BJ (cell line): ENCODE measurements at regions not wholly inside any gene's neighbourhood (a gene's known extent, or its start where the extent isn't known, plus 50 kb on each side); places are given as distances from the start of the nearest gene placed in this dataset.

Experiments used
- CTCF ChIA-PET: fragments of 350-600 bp; formaldehyde crosslinking; extraction: SDS; loops from one replicate; lab custom pipeline; 2021; ENCODE audit warnings: antibody characterized with exemption, inconsistent platforms; lab: Yijun Ruan, JAX
- POLR2A ChIA-PET: fragments of 300-600 bp; sonication (Branson Sonifier 250); formaldehyde crosslinking; extraction: SDS; loops from one replicate; lab custom pipeline; 2021; ENCODE audit warnings: antibody characterized with exemption; lab: Charles Lee
- DNase-seq: peaks from one replicate; pipeline ENCODE4 v3.0.0-alpha.2; 2011; ENCODE audit warnings: low read depth
- H3K27me3 ChIP-seq: 2 replicates; pipeline ENCODE4 v1.6.0; 2011; ENCODE audit warnings: low read length; ENCODE audit not compliant: control insufficient read depth, insufficient read depth
- H3K36me3 ChIP-seq: 2 replicates; pipeline ENCODE4 v1.5.1; 2011; ENCODE audit warnings: low read length; ENCODE audit not compliant: control insufficient read depth, insufficient read depth
- H3K4me3 ChIP-seq: 2 replicates; pipeline ENCODE4 v1.5.1; 2011; ENCODE audit warnings: low read depth, mild to moderate bottlenecking, control low read depth, low read length
- TF ChIP-seq, protein P1 (sequence below): IDR thresholded peaks from 2 replicates; pipeline ENCODE4 v1.5.1; 2011; ENCODE audit warnings: low read depth, mild to moderate bottlenecking, control low read depth, inconsistent platforms, low read length, moderate library complexity; ENCODE audit not compliant: insufficient read depth

DNA sequence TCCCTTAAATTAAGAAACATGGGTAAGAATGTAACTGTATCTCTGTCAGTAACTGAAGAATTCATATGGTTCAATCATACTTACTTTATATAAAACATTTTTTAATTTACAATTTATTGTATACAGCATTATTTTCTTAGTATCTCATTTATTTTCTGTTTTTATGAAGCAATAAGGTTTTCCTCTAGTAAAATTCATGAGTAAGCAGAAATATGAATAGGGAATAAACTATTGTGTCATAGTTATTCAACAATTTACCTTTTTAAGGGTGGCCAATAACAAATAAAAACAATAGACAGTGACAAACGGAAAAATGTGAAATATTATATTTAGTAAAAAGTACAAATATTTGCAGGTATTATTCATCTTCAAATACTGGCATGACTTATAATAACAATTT lies 624.4 kb downstream of the TECRL start:
- DNase-seq: no peak
- Histone ChIP-seq H3K27me3 (no peaks in the 10 kb centered on the region), H3K36me3 (no peaks in the 10 kb centered on the region), H3K4me3 (no peak overlapping the region)
- TF ChIP-seq, protein P1, sequence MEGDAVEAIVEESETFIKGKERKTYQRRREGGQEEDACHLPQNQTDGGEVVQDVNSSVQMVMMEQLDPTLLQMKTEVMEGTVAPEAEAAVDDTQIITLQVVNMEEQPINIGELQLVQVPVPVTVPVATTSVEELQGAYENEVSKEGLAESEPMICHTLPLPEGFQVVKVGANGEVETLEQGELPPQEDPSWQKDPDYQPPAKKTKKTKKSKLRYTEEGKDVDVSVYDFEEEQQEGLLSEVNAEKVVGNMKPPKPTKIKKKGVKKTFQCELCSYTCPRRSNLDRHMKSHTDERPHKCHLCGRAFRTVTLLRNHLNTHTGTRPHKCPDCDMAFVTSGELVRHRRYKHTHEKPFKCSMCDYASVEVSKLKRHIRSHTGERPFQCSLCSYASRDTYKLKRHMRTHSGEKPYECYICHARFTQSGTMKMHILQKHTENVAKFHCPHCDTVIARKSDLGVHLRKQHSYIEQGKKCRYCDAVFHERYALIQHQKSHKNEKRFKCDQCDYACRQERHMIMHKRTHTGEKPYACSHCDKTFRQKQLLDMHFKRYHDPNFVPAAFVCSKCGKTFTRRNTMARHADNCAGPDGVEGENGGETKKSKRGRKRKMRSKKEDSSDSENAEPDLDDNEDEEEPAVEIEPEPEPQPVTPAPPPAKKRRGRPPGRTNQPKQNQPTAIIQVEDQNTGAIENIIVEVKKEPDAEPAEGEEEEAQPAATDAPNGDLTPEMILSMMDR: no peak
- ChIA-PET POLR2A (no interaction called here), CTCF (no interaction called here)

DNA sequence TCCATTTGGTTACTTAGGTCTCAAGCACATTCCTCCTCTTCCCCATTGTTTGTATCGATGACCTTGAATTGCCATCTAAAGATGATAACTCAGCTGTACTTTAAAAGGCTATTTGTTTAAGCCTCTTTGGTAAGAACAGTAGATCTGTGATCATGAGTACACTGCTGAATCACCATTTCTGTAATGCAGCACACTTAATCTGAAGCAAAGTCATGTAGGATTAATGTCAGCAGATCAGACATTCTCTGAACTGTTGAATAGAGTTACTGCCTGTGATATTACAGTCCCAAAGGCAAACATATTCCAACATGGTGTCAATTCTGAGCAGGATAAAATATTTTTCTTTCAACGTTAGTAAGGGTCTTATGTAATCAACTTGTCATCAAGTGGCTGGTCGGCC lies 631.6 kb downstream of the TECRL start:
- ChIA-PET CTCF (no interaction called here), POLR2A (no interaction called here)
- Histone ChIP-seq H3K27me3 (no peaks in the 10 kb centered on the region), H3K4me3 (no peak overlapping the region), H3K36me3 (no peaks in the 10 kb centered on the region)
- TF ChIP-seq, protein P1: no peak
- no peak for DNase-seq

- Histone ChIP-seq H3K36me3 (no peaks in the 10 kb centered on the region), H3K4me3 (no peak overlapping the region), H3K27me3 (no peaks in the 10 kb centered on the region)
- DNase-seq: no peak
- TF ChIP-seq, protein P1: no peak
- ChIA-PET POLR2A (no interaction called here), CTCF (no interaction called here)
Observed at GRCh38 chr4:63764400-63764799, 644.9 kb downstream of the TECRL start.

- TF ChIP-seq, protein P1: no peak
- CTCF ChIA-PET: no interaction called here
- Histone ChIP-seq H3K36me3 (no peaks in the 10 kb centered on the region), H3K27me3 (no peaks in the 10 kb centered on the region), H3K4me3 (no peak overlapping the region)
- no peak for DNase-seq
- POLR2A ChIA-PET: no interaction called here
Observed at GRCh38 chr4:63757929-63758328, 651.3 kb downstream of the TECRL start.

GRCh38 chr4:63742882-63743281 lies 666.4 kb downstream of the TECRL start:
- POLR2A ChIA-PET: no interaction called here
- DNase-seq: no peak
- CTCF ChIA-PET: no interaction called here
- H3K27me3 ChIP-seq: no peaks in the 10 kb centered on the region
- H3K4me3 ChIP-seq: no peak overlapping the region
- TF ChIP-seq, protein P1: no peak
- no peaks in the 10 kb centered on the region for H3K36me3 ChIP-seq
